ENCODE measurements at regions not wholly inside any gene's neighbourhood (a gene's known extent, or its start where the extent isn't known, plus 50 kb on each side); places are given as distances from the start of the nearest gene placed in this dataset.

- DNase-seq, result no peak
These were observed 55.9 kb upstream of the HAAO start for GRCh38 chr2:42848265-42848664.

DNA sequence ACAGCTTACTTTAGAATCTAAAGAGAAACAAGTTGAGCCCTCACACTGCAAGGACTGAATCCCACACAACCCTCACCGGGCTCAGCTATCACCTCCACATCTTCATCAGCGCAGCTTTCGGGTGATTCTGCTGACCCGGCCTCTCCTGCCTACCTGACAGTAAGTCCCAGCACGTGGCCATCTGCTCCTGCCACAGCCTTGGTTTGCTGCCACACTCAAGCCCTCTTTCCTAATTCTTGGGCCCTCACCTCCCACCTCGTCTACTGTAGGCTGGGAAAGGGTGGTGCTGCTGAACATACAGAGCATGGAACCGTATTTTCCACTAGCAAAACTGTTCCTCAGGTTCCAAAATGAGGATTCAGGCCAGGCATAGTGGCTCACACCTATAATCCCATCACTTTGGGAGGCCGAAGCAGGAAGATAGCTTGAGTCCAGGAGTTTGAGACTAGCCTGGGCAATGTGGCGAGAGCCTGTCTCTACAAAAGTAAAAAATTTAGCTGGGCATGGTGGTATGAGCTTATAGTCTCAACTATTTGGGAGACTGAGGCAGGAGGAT lies 55.3 kb upstream of the HAAO start:
- no peak for DNase-seq

DNA sequence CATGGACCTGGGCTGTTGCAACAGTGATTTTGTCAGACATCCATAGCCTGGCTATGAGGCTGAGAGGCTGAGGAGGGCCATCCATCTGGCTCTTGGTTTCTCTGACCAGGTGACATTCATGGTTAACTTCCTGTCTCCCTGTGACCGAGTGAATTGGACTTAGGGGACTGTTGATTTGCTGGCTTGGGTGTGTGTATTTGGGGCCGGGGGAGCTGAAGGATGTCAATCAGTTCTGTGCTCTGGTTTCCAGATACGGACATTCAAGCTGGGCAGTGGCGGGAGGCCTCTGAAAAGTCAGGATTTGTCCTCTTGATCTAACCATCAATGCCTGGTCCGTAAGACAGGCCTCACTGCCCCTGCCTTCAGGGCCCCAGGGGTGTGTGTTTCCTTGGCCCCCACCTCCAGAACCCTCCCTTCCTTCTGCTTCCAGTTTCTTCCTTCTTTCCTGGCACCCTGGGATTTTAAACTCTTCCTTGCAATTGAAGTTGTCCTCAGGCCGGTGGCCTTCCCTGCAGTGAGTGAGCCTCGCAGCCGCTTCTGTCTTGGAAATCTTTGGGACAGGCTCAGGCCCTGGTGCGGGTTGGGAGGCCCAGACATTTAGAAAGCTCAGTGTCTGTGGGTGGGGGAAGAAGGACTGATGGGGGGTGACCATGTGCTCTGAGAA lies 54.7 kb upstream of the HAAO start:
- DNase-seq, result no peak

DNA sequence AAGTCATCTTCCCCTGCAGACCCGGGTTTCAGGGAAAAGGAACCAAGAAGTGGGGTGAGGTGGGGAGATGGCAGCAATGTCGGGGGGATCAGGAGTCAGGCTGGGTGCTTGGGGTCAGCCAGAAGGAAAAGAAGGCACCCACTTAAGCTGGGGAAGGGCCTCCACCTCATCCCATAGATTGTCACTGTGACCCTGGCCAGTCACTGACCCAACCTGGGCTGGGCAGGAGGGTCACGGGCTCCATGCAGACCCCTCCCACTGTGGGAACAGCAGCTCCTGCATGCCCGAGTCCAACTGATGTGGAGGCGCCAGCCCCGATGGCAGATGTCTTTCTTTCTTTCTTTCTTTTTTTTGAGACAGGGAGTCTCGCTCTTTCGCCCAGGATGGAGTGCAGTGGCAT lies 53.6 kb upstream of the HAAO start:
- DNase-seq, result no peak

DNA sequence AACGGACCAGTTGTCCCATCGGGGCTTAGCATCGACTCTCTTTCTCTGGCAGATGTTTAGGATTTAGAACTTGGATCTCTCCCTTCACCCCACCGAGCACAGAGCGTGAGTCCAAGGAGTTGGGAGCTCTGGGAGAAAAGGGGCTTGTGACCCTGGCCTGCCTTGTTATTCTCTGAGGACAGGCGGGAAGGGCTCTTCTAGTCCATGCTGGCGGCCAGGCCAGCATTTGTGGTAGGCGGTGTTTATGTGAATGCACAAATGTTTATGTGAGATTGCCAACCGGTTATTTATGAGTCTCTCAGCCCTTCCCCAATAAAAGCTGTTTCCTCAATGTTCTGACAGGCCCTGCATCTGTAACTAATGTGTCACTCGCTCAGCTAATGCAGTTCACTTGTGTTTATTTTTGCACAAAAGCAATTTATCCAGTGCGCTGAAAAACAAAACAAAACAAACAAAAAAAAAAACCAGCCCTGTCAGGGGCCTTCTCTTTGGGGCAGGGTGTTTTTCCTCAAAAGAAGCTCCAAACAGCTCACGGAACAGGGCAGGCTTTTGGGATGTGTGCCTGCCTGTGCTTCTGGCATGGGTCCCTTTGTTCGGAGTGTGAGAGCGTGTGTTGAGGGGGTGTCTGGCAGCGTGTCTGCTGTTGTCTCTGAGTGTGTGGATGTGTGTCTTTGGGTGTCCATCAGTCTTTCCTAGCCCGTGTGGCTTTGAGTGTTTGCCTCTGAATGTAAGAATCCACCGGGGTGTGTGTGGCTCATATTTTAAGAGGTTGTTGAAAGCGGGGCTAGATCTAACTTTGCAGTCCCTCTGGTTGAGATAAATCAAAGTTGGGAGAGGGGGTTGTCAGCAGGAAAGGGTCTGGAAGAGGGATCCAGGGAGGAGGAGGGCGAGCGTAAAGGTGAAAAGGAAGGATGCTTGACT lies 52.8 kb upstream of the HAAO start:
- peak; percentile 61 for DNase-seq

DNA sequence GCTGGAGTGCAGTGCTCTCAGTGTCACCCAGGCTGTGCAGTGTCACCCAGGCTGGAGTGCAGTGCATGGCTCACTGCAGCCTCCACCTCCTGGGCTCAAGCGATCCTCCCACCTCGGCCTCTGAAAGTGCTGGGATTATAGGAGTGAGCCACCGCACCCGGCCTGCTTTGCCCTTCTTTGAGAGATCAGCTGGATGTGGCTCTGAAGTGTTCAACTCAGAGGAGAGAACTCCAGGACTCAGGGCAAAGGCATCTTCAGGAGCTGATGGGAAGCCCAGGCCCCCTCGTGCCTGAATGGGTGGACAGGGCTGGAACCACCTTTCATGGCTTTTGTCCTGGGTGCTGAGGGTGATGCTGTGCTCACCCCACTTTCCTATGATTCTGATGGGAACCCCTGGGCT lies 52.0 kb upstream of the HAAO start:
- DNase-seq, result no peak

DNA sequence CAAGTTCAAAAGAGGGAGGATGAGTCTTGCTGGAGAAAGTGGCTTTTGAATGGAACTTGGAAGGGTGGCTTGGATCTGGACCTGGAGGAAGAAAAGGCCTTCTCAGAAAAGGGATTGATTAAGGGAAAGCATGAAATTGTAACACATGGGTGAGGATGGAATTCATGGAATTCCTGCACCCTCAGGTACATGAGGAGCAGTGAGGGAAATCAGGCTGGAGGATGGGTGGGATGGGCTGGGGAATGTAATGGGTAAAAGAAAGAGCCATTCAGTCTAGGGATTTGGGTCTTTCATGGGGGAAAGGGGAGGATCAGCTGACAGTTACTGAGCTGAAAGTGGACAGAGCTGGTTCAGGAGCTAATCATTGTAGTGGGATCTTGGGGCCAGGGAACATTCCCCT lies 51.2 kb upstream of the HAAO start:
- DNase-seq, result no peak

- DNase-seq, result peak; percentile 27
These were observed 50.7 kb upstream of the HAAO start for GRCh38 chr2:42843131-42843530.

DNA sequence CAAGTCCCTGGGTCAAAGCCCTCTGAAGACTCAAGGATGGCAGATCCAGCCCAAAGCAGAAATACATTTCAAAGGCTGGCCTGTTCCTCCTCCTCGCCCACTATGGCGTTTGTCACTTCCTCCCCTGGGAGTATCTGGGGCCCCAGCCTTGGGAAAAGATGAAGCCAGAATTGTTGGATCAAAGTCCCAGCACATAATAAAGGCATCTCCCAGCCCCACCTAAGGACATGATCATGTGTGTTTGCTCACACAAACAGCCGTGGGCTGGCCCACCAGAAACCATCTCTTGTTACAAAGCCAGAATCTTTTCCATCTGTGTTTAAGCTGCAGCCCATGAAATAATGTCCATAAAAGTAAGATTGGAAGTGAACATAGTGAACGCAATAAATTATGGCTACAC lies 50.1 kb upstream of the HAAO start:
- no peak for DNase-seq
